ENCODE measurements at regions not wholly inside any gene's neighbourhood (a gene's known extent, or its start where the extent isn't known, plus 50 kb on each side); places are given as distances from the start of the nearest gene placed in this dataset.

DNA sequence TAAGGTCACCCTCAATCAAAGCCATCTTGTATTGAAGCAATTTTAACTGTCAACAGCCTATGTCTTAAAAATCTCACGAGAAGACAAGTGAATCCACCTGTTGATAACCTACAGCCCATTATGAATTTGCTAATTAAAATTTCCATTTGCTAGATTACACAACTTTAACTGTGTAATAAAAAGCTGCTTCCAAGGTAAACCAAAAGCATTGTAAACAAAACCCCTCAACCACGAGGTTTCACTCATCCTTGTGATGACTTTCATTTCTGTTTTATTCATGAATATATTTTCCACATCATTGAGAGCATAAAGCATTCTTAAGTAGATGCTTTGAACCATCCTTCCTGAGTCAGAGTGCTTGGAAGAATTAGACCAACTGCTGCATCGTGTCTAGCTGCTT is 217.5 kb upstream of the GYPA start:
- Mint-ChIP-seq H3K36me3 (ENCODE audit: low read depth) (no peaks in the 10 kb centered on the region), H3K4me3 (no peak overlapping the region), H3K4me1 (peaks cover 44% of the 10 kb centered on the region), H3K27me3 (ENCODE audit: low read depth) (peaks cover 25% of the 10 kb centered on the region), H3K9me3 (no peaks in the 10 kb centered on the region), H3K27ac (peak overlapping the region in 1 of 3 experiments; percentile 35)
- TF ChIP-seq, protein P1, sequence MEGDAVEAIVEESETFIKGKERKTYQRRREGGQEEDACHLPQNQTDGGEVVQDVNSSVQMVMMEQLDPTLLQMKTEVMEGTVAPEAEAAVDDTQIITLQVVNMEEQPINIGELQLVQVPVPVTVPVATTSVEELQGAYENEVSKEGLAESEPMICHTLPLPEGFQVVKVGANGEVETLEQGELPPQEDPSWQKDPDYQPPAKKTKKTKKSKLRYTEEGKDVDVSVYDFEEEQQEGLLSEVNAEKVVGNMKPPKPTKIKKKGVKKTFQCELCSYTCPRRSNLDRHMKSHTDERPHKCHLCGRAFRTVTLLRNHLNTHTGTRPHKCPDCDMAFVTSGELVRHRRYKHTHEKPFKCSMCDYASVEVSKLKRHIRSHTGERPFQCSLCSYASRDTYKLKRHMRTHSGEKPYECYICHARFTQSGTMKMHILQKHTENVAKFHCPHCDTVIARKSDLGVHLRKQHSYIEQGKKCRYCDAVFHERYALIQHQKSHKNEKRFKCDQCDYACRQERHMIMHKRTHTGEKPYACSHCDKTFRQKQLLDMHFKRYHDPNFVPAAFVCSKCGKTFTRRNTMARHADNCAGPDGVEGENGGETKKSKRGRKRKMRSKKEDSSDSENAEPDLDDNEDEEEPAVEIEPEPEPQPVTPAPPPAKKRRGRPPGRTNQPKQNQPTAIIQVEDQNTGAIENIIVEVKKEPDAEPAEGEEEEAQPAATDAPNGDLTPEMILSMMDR (IDR thresholded peaks at IDR 0.05; ENCODE audit: unreplicated experiment in 3 of 3): no peak

DNA sequence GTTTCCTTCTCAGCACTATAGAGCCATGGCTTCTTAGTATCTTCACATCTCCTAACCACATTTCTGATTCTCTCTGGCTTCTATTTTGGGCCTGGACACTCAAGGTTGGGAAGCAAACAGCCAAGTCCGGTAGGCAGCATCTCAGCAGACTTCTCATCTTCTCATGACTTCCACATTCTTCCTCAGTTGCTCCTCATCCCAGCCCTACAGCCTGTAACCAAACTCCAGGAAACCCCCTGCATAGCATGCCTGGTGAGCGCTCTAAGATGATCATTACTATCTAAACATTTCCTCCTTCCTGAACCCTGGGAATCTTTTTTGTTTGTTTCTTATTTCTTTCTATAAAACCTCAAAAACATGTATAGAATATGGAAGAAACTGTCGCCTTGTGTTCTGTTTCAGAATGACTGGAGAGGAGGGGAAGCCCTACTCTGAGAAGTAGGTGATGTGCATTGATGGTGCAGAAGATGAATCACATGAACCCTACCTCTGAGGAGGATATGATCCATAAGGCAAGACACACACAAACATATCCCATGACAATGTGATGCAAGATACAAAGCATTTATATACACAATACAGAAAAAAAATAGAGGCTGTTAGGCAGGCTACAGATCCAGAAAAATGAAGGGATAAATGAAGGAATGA is 219.8 kb upstream of the GYPA start:
- TF ChIP-seq, protein P1 (IDR thresholded peaks at IDR 0.05; ENCODE audit: unreplicated experiment in 3 of 3): no peak
- Mint-ChIP-seq H3K27ac (peak overlapping the region in 1 of 3 experiments; percentile 3), H3K36me3 (ENCODE audit: low read depth) (no peaks in the 10 kb centered on the region), H3K4me1 (peaks cover 34% of the 10 kb centered on the region), H3K4me3 (no peak overlapping the region), H3K27me3 (ENCODE audit: low read depth) (peaks cover 14% of the 10 kb centered on the region), H3K9me3 (no peaks in the 10 kb centered on the region)

DNA sequence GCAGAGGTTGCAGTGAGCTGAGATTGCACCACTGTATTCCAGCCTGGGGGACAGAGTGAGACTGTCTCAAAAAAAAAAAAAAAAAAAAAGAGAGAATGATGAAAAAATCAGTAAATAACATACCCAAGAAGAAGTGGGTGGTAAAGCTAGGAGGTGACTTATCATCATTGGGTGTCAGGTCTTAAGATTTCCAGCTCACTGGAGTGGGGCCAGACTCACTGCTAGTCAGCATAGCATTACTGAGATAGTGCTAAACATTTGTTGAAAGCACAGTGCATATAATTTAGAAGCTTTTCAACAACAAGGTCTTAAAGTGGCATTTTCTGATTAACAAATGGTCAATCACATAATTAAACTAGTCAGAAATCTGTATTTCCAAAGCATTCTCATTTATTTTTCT is 221.8 kb upstream of the GYPA start:
- no peak overlapping the region for H3K27ac Mint-ChIP-seq
- peaks cover 16% of the 10 kb centered on the region for H3K4me1 Mint-ChIP-seq
- H3K4me3 Mint-ChIP-seq: no peak overlapping the region
- TF ChIP-seq, protein P1 (IDR thresholded peaks at IDR 0.05; ENCODE audit: unreplicated experiment in 3 of 3): no peak
- no peaks in the 10 kb centered on the region for H3K9me3 Mint-ChIP-seq
- no peaks in the 10 kb centered on the region for H3K36me3 Mint-ChIP-seq (ENCODE audit: low read depth)
- peaks cover 10% of the 10 kb centered on the region for H3K27me3 Mint-ChIP-seq (ENCODE audit: low read depth)

DNA sequence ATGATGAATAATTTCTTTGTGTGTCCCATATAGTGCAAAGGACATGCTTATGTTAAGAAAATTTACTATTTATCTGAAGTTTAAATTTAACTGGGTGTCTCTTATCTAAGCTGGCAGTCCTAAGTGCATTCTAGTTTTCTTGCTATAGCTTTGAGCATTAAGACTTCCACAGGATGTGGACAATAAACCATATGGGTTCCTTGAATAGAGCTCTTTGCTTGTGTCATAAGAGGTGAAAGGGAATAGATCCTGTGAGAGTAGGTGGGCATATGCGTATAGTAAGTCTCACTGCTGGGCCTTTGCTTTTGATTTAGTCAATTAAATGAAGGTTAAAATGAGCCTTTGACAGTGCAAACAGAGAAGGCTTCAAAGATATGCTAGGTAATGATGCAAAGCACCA is 223.4 kb upstream of the GYPA start:
- no peaks in the 10 kb centered on the region for H3K36me3 Mint-ChIP-seq (ENCODE audit: low read depth)
- TF ChIP-seq, protein P1 (IDR thresholded peaks at IDR 0.05; ENCODE audit: unreplicated experiment in 3 of 3): no peak
- H3K4me3 Mint-ChIP-seq: no peak overlapping the region
- no peak overlapping the region for H3K27ac Mint-ChIP-seq
- H3K9me3 Mint-ChIP-seq: no peaks in the 10 kb centered on the region
- H3K27me3 Mint-ChIP-seq (ENCODE audit: low read depth): peaks cover 10% of the 10 kb centered on the region
- peaks cover 5% of the 10 kb centered on the region for H3K4me1 Mint-ChIP-seq

DNA sequence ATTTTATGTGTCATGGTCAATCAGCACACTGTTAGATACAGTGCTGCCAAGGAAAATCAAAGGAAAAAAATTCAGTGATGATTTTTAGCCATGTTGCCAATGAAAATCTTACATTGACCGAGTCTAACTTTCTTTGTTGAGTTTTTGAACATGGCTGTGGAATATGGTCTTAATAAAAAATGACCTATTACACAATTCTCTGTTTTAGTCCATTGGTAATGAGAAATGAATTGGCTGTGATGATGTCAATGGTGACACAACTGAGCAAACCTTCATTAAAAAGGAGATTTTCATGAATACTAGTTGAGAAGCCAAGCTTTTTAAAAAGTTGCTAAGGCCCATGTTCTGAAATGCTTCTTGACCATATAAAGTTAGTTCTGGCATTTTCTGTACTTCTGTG is 225.9 kb upstream of the GYPA start:
- H3K9me3 Mint-ChIP-seq: no peaks in the 10 kb centered on the region
- H3K4me1 Mint-ChIP-seq: peaks cover 1% of the 10 kb centered on the region
- H3K4me3 Mint-ChIP-seq: no peak overlapping the region
- TF ChIP-seq, protein P1 (IDR thresholded peaks at IDR 0.05; ENCODE audit: unreplicated experiment in 3 of 3): no peak
- no peak overlapping the region for H3K27ac Mint-ChIP-seq
- no peaks in the 10 kb centered on the region for H3K36me3 Mint-ChIP-seq (ENCODE audit: low read depth)
- no peaks in the 10 kb centered on the region for H3K27me3 Mint-ChIP-seq (ENCODE audit: low read depth)

DNA sequence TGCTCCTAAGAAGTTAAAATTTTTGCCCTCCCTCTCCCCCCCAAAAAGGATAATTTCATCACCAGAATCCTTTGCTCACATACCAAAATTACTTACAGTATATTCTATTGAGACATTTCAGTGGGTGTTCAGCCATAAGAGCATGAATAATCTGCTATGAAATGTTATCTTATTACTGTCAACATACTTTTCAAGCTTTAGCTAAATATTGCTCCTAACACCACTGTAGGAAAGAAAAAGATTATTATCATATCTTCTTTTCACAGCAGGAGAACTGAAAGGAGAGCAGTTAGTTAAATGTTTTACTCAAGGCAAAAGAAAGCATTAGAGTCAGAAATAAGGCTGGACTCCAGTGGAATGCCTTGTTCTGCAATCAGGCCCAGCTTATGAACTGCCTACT is 231.0 kb upstream of the GYPA start:
- Mint-ChIP-seq H3K4me3 (no peak overlapping the region), H3K27ac (no peak overlapping the region), H3K36me3 (ENCODE audit: low read depth) (no peaks in the 10 kb centered on the region), H3K9me3 (no peaks in the 10 kb centered on the region), H3K4me1 (peaks cover 17% of the 10 kb centered on the region), H3K27me3 (ENCODE audit: low read depth) (peaks cover 4% of the 10 kb centered on the region)
- TF ChIP-seq, protein P1 (IDR thresholded peaks at IDR 0.05; ENCODE audit: unreplicated experiment in 3 of 3): no peak

All from nephron (organoid).